HG03139 (cell line): ENCODE measurements at regions not wholly inside any gene's neighbourhood (a gene's known extent, or its start where the extent isn't known, plus 50 kb on each side); places are given as distances from the start of the nearest gene placed in this dataset.
"Not testable (repeated sequence)": the region's sequence is repeated elsewhere in the genome, so short reads cannot be mapped to it uniquely, and the experiment has no call there.

Source experiments
- ATAC-seq: cut with Tn5 transposase; IDR thresholded peaks from one replicate; pipeline ENCODE4 v1.9.1; 2021; ENCODE audit not compliant: unreplicated experiment

- not testable (repeated sequence) for ATAC-seq
Observed at GRCh38 chr3:195999176-195999575, 82.7 kb downstream of the TFRC start.

GRCh38 chr3:195996314-195996713 lies 85.6 kb downstream of the TFRC start:
- not testable (repeated sequence) for ATAC-seq

DNA sequence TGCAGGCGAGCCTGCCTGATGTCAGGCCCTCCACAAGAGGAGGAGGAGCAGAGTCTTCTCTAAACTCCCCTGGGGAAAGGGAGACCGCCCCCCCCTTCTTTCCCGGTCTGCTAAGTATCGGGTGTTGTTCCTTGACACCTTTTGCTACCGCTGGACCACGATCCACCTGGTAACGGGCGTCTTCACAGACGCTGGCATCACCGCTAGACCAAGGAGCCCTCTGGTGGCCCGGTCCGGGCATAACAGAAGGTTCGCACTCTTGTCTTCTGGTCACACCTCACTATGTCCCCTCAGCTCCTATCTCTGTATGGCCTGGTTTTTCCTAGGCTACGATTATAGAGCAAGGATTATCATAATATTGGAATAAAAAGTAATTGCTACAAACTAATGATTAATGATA lies 86.0 kb upstream of the TNK2 start:
- not testable (repeated sequence) for ATAC-seq

DNA sequence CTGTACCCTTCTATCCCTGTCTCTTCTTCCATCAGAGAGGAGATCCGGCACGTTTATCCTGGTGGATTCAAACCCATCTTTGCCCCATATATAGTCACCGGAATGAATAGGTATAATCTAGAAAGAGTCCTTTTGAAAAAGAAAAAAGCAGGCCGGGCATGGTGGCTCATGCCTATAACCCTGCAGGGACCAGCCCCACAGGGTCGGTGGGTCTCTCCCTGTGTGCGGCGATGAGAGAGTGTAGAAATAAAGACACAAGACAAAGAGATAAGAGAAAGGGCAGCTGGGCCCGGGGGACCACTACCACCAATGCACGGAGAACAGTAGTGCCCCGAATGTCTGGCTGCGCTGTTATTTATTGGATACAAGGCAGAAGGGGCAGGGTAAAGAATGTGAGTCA lies 85.3 kb upstream of the TNK2 start:
- not testable (repeated sequence) for ATAC-seq

- ATAC-seq, result not testable (repeated sequence)
Observed at GRCh38 chr3:195992956-195993595, 84.7 kb upstream of the TNK2 start.

- not testable (repeated sequence) for ATAC-seq
Observed at GRCh38 chr3:195991986-195992385, 83.6 kb upstream of the TNK2 start.

DNA sequence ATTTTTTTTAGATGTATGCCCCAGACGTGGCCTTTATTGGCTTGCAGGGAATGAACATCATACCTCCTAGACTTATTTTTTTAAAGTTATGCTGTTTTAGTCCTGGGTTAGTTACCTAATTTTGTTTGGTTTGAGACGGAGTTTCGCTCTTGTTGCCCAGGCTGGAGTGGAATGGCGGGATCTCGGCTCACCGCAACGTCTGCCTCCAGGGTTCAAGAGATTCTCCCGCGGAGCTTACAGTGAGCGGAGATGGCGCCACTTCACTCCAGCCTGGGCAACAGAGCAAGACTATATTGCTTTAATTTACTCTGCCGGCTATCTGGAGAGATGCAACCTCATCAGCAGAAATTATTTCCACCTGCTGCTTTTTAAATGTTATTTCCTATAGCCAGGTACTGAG lies 82.9 kb upstream of the TNK2 start:
- not testable (repeated sequence) for ATAC-seq

- ATAC-seq, result not testable (repeated sequence)
Observed at GRCh38 chr3:195990841-195991174, 82.5 kb upstream of the TNK2 start.

DNA sequence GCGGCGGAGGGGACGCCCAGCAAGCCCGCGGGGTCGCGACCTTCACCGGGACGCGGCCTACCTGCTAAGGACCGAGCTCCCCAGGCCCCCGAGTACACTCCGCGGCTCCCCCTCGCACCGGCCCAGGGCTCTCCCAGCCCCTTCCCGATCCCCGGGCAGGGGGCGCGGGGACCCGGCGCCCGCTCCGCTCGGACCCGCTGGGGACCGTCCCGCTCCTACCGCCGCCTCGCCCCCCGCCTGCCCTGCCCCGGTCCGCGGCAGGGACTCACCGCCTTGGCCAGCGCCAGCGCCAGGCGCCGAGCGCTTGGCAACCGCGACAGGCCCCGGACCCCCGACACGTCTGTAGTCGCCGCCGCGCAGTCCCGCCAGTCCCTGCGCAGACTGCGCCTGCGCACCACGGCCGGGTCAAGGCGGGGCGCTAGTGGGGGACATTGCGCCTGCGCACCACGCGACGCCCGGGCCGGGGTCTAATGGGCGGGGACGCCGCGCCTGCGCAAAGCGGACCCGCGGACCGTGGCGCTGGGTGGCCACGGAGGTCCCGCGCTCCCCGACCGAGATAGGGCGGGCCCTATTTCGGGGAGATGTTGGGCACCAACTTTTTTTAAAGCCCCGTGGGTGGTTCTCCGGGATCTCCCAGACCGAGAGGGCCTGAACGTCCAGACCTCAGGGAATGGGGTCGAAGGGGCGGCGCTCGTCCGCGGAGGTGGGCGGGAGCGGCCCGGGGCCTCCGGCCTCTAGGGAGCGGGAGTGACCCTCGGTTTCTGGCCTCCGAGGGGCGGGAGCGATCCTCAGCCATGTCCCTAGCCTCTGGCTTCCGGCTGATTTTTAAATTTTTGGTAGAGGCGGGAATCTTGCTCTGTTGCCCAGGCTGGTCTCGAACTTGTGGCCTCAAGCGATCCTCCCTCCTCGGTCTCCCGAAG lies 81.8 kb upstream of the TNK2 start:
- ATAC-seq, result peak; percentile 90

GRCh38 chr3:195989197-195989920 lies 81.0 kb upstream of the TNK2 start:
- ATAC-seq, result peak; percentile 44

GRCh38 chr3:195988764-195989163 lies 80.4 kb upstream of the TNK2 start:
- not testable (repeated sequence) for ATAC-seq

- not testable (repeated sequence) for ATAC-seq
Observed at GRCh38 chr3:195987001-195987400, 78.7 kb upstream of the TNK2 start.

DNA sequence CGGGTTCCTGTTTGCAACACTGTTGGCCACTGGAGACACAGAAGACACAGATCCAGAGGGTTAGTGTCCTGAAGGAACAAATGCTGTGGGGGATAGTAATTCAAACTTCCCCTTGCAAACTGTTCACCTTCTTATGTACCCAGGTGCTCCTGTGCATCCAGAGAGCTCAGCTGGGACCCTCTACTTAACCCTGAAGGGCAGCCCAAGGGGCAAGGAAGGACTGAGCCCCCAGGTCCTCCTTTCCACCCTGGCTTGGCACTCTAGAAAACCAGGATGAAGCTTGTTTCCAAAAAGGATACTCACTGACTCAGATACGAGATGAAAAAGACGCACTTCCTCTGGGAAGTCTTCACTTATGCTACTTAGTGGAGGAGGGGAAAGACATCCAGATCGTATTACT lies 78.2 kb upstream of the TNK2 start:
- ATAC-seq, result not testable (repeated sequence)

DNA sequence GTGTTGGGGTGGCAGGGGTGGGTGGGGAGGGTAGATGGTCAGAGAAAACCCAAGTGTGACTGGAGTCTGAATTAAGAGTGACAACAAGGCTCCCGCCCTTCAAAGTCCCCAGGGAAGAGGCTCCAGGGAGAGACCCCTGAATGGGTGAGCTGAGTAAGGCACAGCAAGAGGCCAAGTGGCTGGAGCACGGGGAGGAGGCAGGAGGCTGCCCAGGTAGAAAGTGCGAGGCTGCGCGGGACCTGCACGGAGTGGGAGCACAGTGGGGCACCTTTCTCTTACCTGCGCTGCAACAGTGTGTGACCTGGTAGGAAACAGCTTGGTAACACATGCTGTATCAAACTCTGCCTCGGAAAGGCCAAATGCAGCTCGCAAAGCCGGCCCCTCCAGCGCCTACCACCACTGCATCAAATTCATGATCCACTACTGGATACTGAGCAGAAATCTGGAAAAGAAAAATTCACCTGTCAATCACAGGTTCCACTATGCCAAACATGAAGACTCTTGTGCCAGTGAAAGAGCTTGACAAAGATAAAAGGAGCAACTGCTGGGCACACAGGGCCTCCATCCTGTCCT lies 77.1 kb upstream of the TNK2 start:
- ATAC-seq, result not testable (repeated sequence)

GRCh38 chr3:195984392-195985030 lies 76.2 kb upstream of the TNK2 start:
- not testable (repeated sequence) for ATAC-seq

DNA sequence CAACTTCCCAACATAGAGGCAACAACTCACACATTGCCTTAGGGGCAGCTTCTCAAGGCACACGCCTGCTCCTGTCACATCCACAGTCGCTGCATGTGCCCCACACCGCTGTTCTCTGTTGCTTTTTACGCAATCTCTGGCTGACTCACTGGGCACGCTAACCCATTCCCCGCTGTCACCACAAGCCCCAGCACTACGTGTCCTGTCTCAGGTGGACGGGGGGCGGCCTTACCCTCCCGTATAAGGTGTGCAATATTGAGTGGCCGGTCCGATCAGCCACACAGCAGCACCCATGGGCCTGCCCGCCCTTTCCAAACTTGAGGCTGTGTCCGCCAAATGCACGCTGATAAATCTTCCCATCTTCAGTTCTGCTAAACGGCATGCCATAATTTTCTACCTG lies 75.5 kb upstream of the TNK2 start:
- ATAC-seq, result not testable (repeated sequence)

DNA sequence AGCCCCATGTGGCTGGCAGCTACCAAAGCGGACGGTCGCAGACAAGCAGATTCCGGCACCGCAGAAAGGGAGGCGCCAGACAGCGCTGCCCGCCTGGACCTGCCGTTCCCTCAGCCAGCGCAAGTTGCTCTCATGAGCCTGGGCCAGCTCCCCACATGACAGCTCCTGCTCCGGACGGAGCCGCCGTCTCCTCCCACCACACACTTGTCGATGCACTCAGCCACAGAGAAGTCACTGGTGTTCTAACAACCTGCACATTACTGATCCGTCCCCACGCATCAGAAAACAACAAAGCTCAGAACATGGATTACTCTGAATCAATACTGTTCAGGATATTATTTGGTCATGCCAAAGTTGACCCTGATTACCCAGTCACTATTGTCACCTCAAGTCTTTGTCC lies 74.4 kb upstream of the TNK2 start:
- ATAC-seq, result not testable (repeated sequence)

GRCh38 chr3:195981778-195982177 lies 73.4 kb upstream of the TNK2 start:
- ATAC-seq, result not testable (repeated sequence)

GRCh38 chr3:195979877-195980276 lies 71.5 kb upstream of the TNK2 start:
- ATAC-seq, result not testable (repeated sequence)

DNA sequence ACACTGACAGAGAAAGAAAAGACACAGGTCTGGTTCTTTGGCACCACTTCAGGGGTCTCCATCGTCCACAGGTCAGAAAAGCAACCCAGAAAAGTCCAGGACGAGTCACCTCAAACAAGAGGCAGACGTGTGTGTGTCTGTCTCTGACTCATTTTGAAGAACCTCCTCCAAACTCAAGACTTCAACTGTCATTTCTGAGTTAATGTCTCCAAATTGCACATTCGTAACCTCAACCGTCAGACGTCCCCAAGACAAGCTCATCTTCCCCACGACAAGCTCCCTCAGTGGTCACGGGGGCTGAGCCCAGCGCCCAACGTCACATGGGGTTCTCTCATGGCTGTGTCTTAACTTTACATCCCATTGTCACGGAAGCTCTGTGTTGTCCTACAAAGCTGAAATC lies 70.2 kb upstream of the TNK2 start:
- ATAC-seq, result not testable (repeated sequence)

GRCh38 chr3:195976876-195977275 lies 68.5 kb upstream of the TNK2 start:
- not testable (repeated sequence) for ATAC-seq
